IMR-90 (cell line): ENCODE measurements at regions not wholly inside any gene's neighbourhood (a gene's known extent, or its start where the extent isn't known, plus 50 kb on each side); places are given as distances from the start of the nearest gene placed in this dataset.
"Not testable (repeated sequence)": the region's sequence is repeated elsewhere in the genome, so short reads cannot be mapped to it uniquely, and the experiment has no call there.

ENCODE experiments used
- CEBPB ChIP-seq: IDR thresholded peaks from 2 replicates; pipeline ENCODE4 v1.6.1; 2012; ENCODE audit warnings: low read depth, low read length, improper control_type of control experiment
- RFX5 ChIP-seq: IDR thresholded peaks from 2 replicates; pipeline ENCODE4 v1.8.0; 2012; ENCODE audit warnings: low read depth, mild to moderate bottlenecking, low read length, moderate library complexity
- TF ChIP-seq, protein P1 (sequence below): conservative IDR thresholded peaks from 2 replicates; pipeline ENCODE4 v1.5.1; 2012; ENCODE audit warnings: mild to moderate bottlenecking, low read depth, low read length, improper control_type of control experiment

DNA sequence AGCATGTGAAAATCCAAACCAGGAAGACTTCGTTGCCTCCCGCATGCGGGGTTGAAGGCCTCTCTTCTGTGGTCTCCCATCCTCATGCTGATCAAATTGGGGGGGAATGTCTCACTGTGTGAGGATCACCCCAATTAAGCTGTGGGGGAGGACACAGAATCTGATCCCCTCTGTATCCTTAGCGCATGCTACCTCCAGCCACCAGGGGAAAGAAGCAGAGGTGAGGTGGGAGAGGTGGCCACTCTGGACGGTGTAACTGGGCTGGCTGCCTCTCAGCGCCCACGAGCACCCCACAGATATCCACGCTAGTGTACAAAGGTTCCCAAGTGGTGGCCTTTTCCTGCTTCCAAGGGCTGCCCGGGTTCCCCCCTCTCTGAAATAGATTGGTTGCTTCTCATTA lies 177.6 kb upstream of the PLGLB1 start:
- TF ChIP-seq RFX5, CEBPB: not testable (repeated sequence)
- TF ChIP-seq, protein P1, sequence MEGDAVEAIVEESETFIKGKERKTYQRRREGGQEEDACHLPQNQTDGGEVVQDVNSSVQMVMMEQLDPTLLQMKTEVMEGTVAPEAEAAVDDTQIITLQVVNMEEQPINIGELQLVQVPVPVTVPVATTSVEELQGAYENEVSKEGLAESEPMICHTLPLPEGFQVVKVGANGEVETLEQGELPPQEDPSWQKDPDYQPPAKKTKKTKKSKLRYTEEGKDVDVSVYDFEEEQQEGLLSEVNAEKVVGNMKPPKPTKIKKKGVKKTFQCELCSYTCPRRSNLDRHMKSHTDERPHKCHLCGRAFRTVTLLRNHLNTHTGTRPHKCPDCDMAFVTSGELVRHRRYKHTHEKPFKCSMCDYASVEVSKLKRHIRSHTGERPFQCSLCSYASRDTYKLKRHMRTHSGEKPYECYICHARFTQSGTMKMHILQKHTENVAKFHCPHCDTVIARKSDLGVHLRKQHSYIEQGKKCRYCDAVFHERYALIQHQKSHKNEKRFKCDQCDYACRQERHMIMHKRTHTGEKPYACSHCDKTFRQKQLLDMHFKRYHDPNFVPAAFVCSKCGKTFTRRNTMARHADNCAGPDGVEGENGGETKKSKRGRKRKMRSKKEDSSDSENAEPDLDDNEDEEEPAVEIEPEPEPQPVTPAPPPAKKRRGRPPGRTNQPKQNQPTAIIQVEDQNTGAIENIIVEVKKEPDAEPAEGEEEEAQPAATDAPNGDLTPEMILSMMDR, result not testable (repeated sequence)
